Endothelial cell of umbilical vein (primary cell): ENCODE measurements at regions not wholly inside any gene's neighbourhood (a gene's known extent, or its start where the extent isn't known, plus 50 kb on each side); places are given as distances from the start of the nearest gene placed in this dataset.

Source experiments
- BruUV-seq: library from RNA; stranded (reverse); fragments of 400-500 nt; replicated peaks from 2 replicates; lab custom pipeline; 2021; lab: Mats Ljungman, UMichigan
- CTCF ChIA-PET: fragments of 300-600, 350-600 bp; sonication (Branson Sonifier 250); formaldehyde crosslinking; loops from one replicate; lab custom pipeline; 2021; ENCODE audit warnings: antibody characterized with exemption, inconsistent platforms; lab: Charles Lee
- POLR2A ChIA-PET: fragments of 300-600, 350-600 bp; sonication (Branson Sonifier 250); formaldehyde crosslinking; loops from one replicate; lab custom pipeline; 2021; ENCODE audit warnings: antibody characterized with exemption, inconsistent platforms; lab: Charles Lee
- DNase-seq: peaks from one replicate; pipeline ENCODE4 v3.0.0-alpha.2; 2011; ENCODE audit warnings: low read depth, low spot score
- FAIRE-seq: peaks from 2 replicates; lab custom pipeline; 2011; peaks lifted over from hg19 to GRCh38; lab: Jason Lieb, UNC
- H2AFZ ChIP-seq: 2 replicates; pipeline ENCODE4 v1.6.0; 2012; ENCODE audit warnings: low read depth, low read length, control low read depth, inconsistent platforms
- H3K27ac ChIP-seq: 2 replicates; pipeline ENCODE4 v1.5.1; 2011; ENCODE audit warnings: low read depth, mild to moderate bottlenecking, control low read depth, low read length, moderate library complexity; ENCODE audit not compliant: insufficient read depth
- H3K27me3 ChIP-seq, 2 experiments: 2 replicates each; pipeline versions ENCODE4 v1.6.0 to v1.6.1; 2011; ENCODE audit warnings: low read length in 2 of 2, mixed read lengths in 1 of 2; ENCODE audit not compliant: control insufficient read depth in 2 of 2, insufficient read depth in 2 of 2
- H3K36me3 ChIP-seq, 2 experiments: 2 replicates in 1 of 2; 3 replicates in 1 of 2; pipeline ENCODE4 v1.5.1; 2011; ENCODE audit warnings: low read length in 2 of 2, mild to moderate bottlenecking in 1 of 2, moderate library complexity in 1 of 2; ENCODE audit not compliant: control insufficient read depth in 2 of 2, insufficient read depth in 2 of 2; ENCODE audit errors: extremely low read depth in 1 of 2
- H3K4me1 ChIP-seq: 3 replicates; pipeline ENCODE4 v1.5.1; 2011; ENCODE audit warnings: mild to moderate bottlenecking, low read length; ENCODE audit not compliant: control insufficient read depth, insufficient read depth; ENCODE audit errors: extremely low read depth
- H3K4me2 ChIP-seq: 2 replicates; pipeline ENCODE4 v1.6.1; 2011; ENCODE audit warnings: low read length, control low read depth, mixed read lengths; ENCODE audit not compliant: insufficient read depth
- H3K4me3 ChIP-seq, 3 experiments: fragments of 200-600 bp in 1 of 3; sonication (generic), shearing (Covaris generic) in 1 of 3; replicated peaks in 1 of 3; 2 replicates each; pipeline ENCODE4 v1.5.1; 2011 to 2016; ENCODE audit warnings: control low read depth in 3 of 3, low read length in 3 of 3, mild to moderate bottlenecking in 2 of 3, inconsistent platforms in 1 of 3, low read depth in 1 of 3, moderate library complexity in 1 of 3; ENCODE audit not compliant: insufficient read depth in 1 of 3
- H3K79me2 ChIP-seq: 2 replicates; pipeline ENCODE4 v1.6.0; 2012; ENCODE audit warnings: low read length, inconsistent platforms; ENCODE audit not compliant: control insufficient read depth, insufficient read depth
- H3K9ac ChIP-seq: replicated peaks from 2 replicates; pipeline ENCODE3; 2011; ENCODE audit warnings: low read length, control low read depth; ENCODE audit not compliant: insufficient read depth; ENCODE audit errors: extremely low read depth
- H3K9me1 ChIP-seq: replicated peaks from 3 replicates; pipeline ENCODE4 v1.6.0; 2011; ENCODE audit warnings: mild to moderate bottlenecking, low read length; ENCODE audit not compliant: control insufficient read depth, insufficient read depth; ENCODE audit errors: extremely low read depth
- H3K9me3 ChIP-seq: replicated peaks from 2 replicates; pipeline ENCODE4 v1.5.1; 2012; ENCODE audit warnings: low read length, inconsistent platforms; ENCODE audit not compliant: control insufficient read depth, insufficient read depth
- H4K20me1 ChIP-seq: replicated peaks from 2 replicates; pipeline ENCODE3; 2011; ENCODE audit warnings: mild to moderate bottlenecking, low read length; ENCODE audit not compliant: control insufficient read depth, insufficient read depth; ENCODE audit errors: extremely low read depth
- CTCF ChIP-seq, 2 donors: IDR thresholded peaks; 1 replicate in 1 of 2; 2 replicates in 1 of 2; pipeline ENCODE4 v1.5.1; 2011; ENCODE audit warnings: low read length in 2 of 2, mild to moderate bottlenecking in 2 of 2, moderate library complexity in 2 of 2, control low read depth in 1 of 2, inconsistent platforms in 1 of 2, low read depth in 1 of 2; ENCODE audit not compliant: insufficient read depth in 1 of 2; ENCODE audit errors: extremely low read depth in 1 of 2
- EZH2 ChIP-seq: IDR thresholded peaks from 2 replicates; pipeline ENCODE4 v1.6.1; 2012; ENCODE audit warnings: borderline replicate concordance, low read depth, mild to moderate bottlenecking, moderate library complexity, low read length, inconsistent platforms; ENCODE audit not compliant: severe bottlenecking
- FOS ChIP-seq: IDR thresholded peaks from 2 replicates; pipeline ENCODE4 v1.6.1; 2011; ENCODE audit warnings: mild to moderate bottlenecking, low read length, moderate library complexity, borderline replicate concordance; ENCODE audit not compliant: insufficient read depth
- GATA2 ChIP-seq: IDR thresholded peaks from 2 replicates; pipeline ENCODE4 v1.7.0; 2011; ENCODE audit warnings: low read depth, mild to moderate bottlenecking, moderate library complexity, mixed read lengths, low read length; ENCODE audit not compliant: insufficient read length, insufficient read depth
- JUN ChIP-seq: IDR thresholded peaks from 2 replicates; pipeline ENCODE4 v1.6.1; 2011; ENCODE audit warnings: borderline replicate concordance, low read depth; ENCODE audit not compliant: insufficient read length, insufficient read depth
- MAX ChIP-seq: IDR thresholded peaks from 2 replicates; pipeline ENCODE4 v1.6.1; 2011; ENCODE audit not compliant: insufficient read depth, insufficient read length
- MYC ChIP-seq: IDR thresholded peaks from one replicate; pipeline ENCODE4 v1.6.1; 2011; ENCODE audit warnings: mild to moderate bottlenecking, low read depth, low read length
- POLR2A ChIP-seq: IDR thresholded peaks from 2 replicates; pipeline ENCODE4 v1.6.1; 2012; ENCODE audit warnings: low read depth, mild to moderate bottlenecking, control low read depth, low read length
- POLR2AphosphoS5 ChIP-seq: IDR thresholded peaks from 2 replicates; pipeline ENCODE4 v1.6.1; 2012; ENCODE audit warnings: low read depth, mild to moderate bottlenecking, control low read depth, low read length, moderate library complexity; ENCODE audit not compliant: insufficient read depth
- dilution Hi-C: fragments of 300-500 bp; cut with MboI; formaldehyde crosslinking; loops from one replicate; pipeline ENCODE4 v1.15.0; 2019; ENCODE audit warnings: low sequenced_read_pairs; ENCODE audit not compliant: extremely low pct_ligation_motif_present
- intact Hi-C: fragments of 100-400 bp; cut with micrococcal nuclease; formaldehyde crosslinking; loops from one replicate; pipeline ENCODE4 v1.10.0; 2022

- Histone ChIP-seq H4K20me1 (no peaks in the 10 kb centered on the region), H3K79me2 (no peaks in the 10 kb centered on the region), H2AFZ (no peak overlapping the region), H3K9me1 (no peaks in the 10 kb centered on the region), H3K4me1 (no peaks in the 10 kb centered on the region), H3K9me3 (no peaks in the 10 kb centered on the region), H3K9ac (no peak overlapping the region), H3K4me3 (no peak overlapping the region), H3K27me3 (peaks cover 4% of the 10 kb centered on the region in 2 experiments), H3K4me2 (no peak overlapping the region), H3K27ac (no peak overlapping the region), H3K36me3 (no peaks in the 10 kb centered on the region)
- POLR2A ChIA-PET: no interaction called here
- TF ChIP-seq MAX: no peak
- no peak for TF ChIP-seq CTCF (IDR thresholded peaks at IDR 0.05; ENCODE audit: extremely low read depth in 1 of 2, insufficient read depth in 1 of 2, low read depth in 1 of 2, low read length in 2 of 2)
- TF ChIP-seq EZH2: no peak
- no peak for TF ChIP-seq GATA2
- no peak for TF ChIP-seq POLR2AphosphoS5
- no peak for TF ChIP-seq MYC
- TF ChIP-seq JUN: no peak
- no peak for TF ChIP-seq POLR2A
- no peak for TF ChIP-seq FOS
- CTCF ChIA-PET: no interaction called here
- BruUV-seq: no TSS peak
- FAIRE-seq (no peak), DNase-seq (no peak)
- intact Hi-C loops (no loop called here), dilution Hi-C loops (no loop called here)
Observed at GRCh38 chr2:136363470-136363869, 245.5 kb upstream of the CXCR4 start.
